Sigmoid colon (tissue), 6 donors: ENCODE measurements at regions not wholly inside any gene's neighbourhood (a gene's known extent, or its start where the extent isn't known, plus 50 kb on each side); places are given as distances from the start of the nearest gene placed in this dataset.
"Not testable (repeated sequence)": the region's sequence is repeated elsewhere in the genome, so short reads cannot be mapped to it uniquely, and the experiment has no call there.

ENCODE experiments used
- DNase-seq: peaks from one replicate; pipeline ENCODE4 v3.0.0-alpha.2; 2019
- H3K27ac ChIP-seq, 4 donors: fragments of 200-600 bp; sonication (generic); one replicate each; pipeline ENCODE4 v1.5.1; 2016 to 2019; ENCODE audit warnings: mild to moderate bottlenecking in 1 of 4
- H3K27me3 ChIP-seq, 3 donors: fragments of 200-600 bp; sonication (generic); one replicate each; pipeline ENCODE4 v1.5.1; 2019; ENCODE audit warnings: mild to moderate bottlenecking in 1 of 3
- H3K36me3 ChIP-seq, 4 donors: fragments of 200-600 bp; sonication (generic); one replicate each; pipeline ENCODE4 v1.5.1; 2016 to 2019
- H3K4me1 ChIP-seq, 4 donors: fragments of 200-600 bp; sonication (generic); one replicate each; pipeline ENCODE4 v1.5.1; 2017 to 2019
- H3K4me3 ChIP-seq, 4 donors: fragments of 200-600 bp; sonication (generic); one replicate each; pipeline ENCODE4 v1.5.1; 2017 to 2019; ENCODE audit warnings: mild to moderate bottlenecking in 2 of 4, moderate library complexity in 1 of 4
- H3K9me3 ChIP-seq, 4 donors: fragments of 200-600 bp in 3 of 4; sonication (generic) in 3 of 4; one replicate each; pipeline versions ENCODE4 v1.5.1 to v1.6.1; 2013 to 2019
- EP300 ChIP-seq, 4 donors: sonication (generic); formaldehyde crosslinking; IDR thresholded peaks; one replicate each; pipeline ENCODE4 v1.6.1; 2017; ENCODE audit warnings: antibody characterized with exemption in 4 of 4
- POLR2A ChIP-seq, 2 donors: fragments of 450-650 bp; IDR thresholded peaks; one replicate each; pipeline ENCODE4 v1.6.1; 2016; ENCODE audit warnings: antibody characterized with exemption in 2 of 2, mild to moderate bottlenecking in 2 of 2, moderate library complexity in 2 of 2
- POLR2AphosphoS5 ChIP-seq, 4 donors: sonication (generic); formaldehyde crosslinking; IDR thresholded peaks; one replicate each; pipeline ENCODE4 v1.6.1; 2017; ENCODE audit warnings: antibody characterized with exemption in 4 of 4
- WGBS, 2 donors: extraction: QIAGEN DNeasy Blood & Tissue Kit; methylation state at CpG; one replicate each; pipeline ENCODE4 v1.1.7; 2013; 5-methylcytosine and 5-hydroxymethylcytosine counted together
- intact Hi-C: fragments of 100-400 bp; cut with DNase I; formaldehyde crosslinking; loops from one replicate; pipeline ENCODE4 v1.15.1; 2023
- TF ChIP-seq, protein P1 (sequence below), 4 experiments: fragments of 450-650 bp in 3 of 4; fragments of 200-600 bp in 1 of 4; IDR thresholded peaks; one replicate each; pipeline ENCODE4 v1.5.1; 2016 to 2019; ENCODE audit warnings: antibody characterized with exemption in 4 of 4, mild to moderate bottlenecking in 3 of 4, moderate library complexity in 2 of 4
- donor health status: healthy with polysubstance abuse.
- donor health status: healthy.

DNA sequence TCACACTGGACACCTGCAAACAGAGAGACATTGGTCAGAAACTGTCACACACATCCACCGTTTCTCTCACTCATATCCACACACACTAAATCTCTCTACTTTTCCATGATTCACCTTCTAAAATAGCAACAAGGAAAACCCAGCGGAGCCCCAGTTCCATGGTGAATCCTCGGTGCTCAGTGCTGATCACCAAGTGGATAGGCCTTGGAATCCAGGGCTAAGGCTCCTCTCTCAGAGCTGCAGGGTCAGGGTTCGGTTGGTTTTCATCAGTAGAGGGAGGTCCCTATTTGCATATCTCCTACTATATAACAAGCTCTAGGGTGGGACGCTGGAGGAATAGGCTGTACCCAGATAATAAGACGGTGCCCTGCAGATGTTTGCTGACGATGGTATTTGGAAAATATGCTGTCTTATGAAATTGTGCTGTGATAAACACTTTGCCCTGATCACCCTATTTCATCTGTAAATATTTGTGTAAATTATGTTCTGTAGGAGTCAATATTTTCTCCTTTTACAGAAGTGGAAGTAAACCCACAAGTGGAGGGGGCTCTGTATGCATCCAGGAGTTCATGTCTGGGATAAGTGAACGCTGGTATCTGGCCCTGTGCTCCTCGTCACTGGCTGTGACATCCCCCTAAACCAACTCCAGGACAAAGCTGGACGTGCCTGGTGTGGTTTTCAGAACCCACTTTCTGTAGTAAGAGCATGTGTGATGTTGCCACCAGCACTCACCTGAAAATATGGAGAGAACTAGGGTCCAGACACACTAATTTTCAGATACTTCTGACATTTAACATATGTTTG, 709.2 kb downstream of the TMEM121 start:
- intact Hi-C loops = no loop called here
- no peaks in the 10 kb centered on the region for H3K36me3 ChIP-seq
- no peak for TF ChIP-seq EP300 (IDR thresholded peaks at IDR 0.05)
- no peaks in the 10 kb centered on the region for H3K4me1 ChIP-seq
- H3K9me3 ChIP-seq = no peaks in the 10 kb centered on the region
- H3K4me3 ChIP-seq = no peak overlapping the region
- no peak overlapping the region for H3K27ac ChIP-seq
- WGBS, 2 donors = 67 to 70% methylated on average over 10 of the region's 10 CpGs
- no peak for DNase-seq
- peaks cover 0 to 15% (median 0%) of the 10 kb centered on the region in 3 donors for H3K27me3 ChIP-seq

DNA sequence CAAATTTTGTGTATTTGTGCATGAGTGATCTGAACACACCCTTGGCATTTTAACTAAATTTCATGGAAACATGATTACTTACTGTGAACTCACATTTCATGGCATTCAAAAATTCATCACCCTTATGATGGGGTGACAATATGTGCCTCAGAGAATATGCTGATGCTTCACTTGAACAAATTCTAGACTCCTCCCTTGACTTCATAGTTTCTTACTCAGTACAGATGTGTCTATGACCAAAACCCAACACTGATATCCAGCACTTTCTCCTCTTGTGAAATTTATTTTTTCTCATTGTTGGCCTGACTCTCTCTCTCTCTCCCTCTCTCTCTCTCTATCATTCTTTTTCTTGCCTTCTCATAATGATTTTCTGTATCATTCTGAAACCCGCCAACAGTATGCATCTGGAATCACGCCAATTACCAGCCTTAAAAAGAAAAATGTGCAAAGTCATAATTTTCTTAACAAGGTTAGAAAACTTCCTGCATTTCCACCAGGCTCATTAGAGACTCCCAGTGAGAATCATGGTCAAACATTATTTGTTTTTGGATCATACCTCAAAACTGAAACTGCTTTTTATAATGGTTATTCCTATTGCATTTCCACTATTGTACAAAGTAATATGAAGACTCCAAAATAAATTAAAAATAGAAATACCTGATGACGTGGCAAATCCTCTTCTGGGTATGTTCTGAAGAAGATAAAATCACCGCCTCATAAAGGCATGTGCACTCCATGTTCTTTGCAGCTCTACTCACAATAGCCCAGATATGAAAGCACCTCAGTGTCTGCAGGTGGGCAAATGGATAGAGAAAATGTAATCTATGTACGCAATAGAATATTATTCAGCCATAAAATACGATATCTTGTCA, 722.2 kb downstream of the TMEM121 start:
- no peak for TF ChIP-seq POLR2AphosphoS5 (IDR thresholded peaks at IDR 0.05)
- TF ChIP-seq POLR2A (IDR thresholded peaks at IDR 0.05) = no peak
- no peak for TF ChIP-seq EP300 (IDR thresholded peaks at IDR 0.05)
- TF ChIP-seq, protein P1, sequence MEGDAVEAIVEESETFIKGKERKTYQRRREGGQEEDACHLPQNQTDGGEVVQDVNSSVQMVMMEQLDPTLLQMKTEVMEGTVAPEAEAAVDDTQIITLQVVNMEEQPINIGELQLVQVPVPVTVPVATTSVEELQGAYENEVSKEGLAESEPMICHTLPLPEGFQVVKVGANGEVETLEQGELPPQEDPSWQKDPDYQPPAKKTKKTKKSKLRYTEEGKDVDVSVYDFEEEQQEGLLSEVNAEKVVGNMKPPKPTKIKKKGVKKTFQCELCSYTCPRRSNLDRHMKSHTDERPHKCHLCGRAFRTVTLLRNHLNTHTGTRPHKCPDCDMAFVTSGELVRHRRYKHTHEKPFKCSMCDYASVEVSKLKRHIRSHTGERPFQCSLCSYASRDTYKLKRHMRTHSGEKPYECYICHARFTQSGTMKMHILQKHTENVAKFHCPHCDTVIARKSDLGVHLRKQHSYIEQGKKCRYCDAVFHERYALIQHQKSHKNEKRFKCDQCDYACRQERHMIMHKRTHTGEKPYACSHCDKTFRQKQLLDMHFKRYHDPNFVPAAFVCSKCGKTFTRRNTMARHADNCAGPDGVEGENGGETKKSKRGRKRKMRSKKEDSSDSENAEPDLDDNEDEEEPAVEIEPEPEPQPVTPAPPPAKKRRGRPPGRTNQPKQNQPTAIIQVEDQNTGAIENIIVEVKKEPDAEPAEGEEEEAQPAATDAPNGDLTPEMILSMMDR (IDR thresholded peaks at IDR 0.05) = no peak
- Histone ChIP-seq H3K36me3 (no peaks in the 10 kb centered on the region), H3K4me1 (no peaks in the 10 kb centered on the region), H3K4me3 (no peak overlapping the region), H3K27me3 (no peaks in the 10 kb centered on the region), H3K27ac (no peak overlapping the region), H3K9me3 (no peaks in the 10 kb centered on the region)
- DNase-seq = no peak
- intact Hi-C loops = no loop called here
- WGBS, 2 donors = 34 to 39% methylated on average over 6 of the region's 6 CpGs

DNA sequence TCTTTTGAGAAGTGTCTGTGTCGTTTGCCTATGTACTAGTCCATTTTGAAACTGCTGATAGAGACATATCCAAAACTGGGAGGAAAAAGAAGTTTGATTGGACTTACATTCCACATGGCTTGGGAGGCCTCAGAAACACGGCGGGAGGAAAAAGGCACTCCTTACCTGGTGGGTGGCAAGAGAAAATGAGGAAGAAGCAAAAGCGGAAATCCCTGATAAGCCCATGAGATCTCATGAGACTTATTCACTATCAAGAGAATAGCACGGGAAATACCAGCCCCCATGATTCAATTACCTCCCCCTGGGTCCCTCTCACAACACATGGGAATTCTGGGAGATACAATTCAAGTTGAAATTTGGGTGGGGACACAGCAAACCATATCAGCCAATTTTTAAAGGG, 727.6 kb downstream of the TMEM121 start:
- H3K4me1 ChIP-seq, H3K27ac ChIP-seq, H3K27me3 ChIP-seq, H3K9me3 ChIP-seq, H3K4me3 ChIP-seq, DNase-seq, intact Hi-C loops, H3K36me3 ChIP-seq: not testable (repeated sequence)
- 52 to 61% methylated on average over 5 of the region's 5 CpGs for WGBS, 2 donors

DNA sequence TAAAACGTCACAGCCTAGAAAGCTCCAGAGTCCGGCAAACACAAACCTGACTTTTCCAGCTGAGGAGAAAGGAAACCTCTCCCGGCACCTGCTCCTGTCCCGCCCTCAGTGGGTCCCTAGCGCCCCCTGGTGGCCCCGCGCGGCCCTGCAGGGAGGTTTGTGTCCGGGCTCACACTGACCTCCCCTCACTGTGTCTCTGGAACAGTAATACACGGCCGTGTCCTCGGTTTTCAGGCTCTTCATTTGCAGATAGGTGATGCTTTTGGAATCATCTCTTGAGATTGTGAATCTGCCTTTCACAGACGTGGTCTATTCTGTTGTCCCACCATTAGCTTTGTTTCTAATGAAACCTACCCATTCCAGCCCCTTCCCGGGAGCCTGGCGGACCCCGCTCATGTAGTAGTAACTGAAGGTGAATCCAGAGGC, 731.2 kb downstream of the TMEM121 start:
- H3K4me3 ChIP-seq, DNase-seq, H3K4me1 ChIP-seq, H3K27me3 ChIP-seq, intact Hi-C loops, H3K27ac ChIP-seq, H3K36me3 ChIP-seq, H3K9me3 ChIP-seq: not testable (repeated sequence)
- 24 to 35% methylated on average over 16 of the region's 16 CpGs for WGBS, 2 donors

DNA sequence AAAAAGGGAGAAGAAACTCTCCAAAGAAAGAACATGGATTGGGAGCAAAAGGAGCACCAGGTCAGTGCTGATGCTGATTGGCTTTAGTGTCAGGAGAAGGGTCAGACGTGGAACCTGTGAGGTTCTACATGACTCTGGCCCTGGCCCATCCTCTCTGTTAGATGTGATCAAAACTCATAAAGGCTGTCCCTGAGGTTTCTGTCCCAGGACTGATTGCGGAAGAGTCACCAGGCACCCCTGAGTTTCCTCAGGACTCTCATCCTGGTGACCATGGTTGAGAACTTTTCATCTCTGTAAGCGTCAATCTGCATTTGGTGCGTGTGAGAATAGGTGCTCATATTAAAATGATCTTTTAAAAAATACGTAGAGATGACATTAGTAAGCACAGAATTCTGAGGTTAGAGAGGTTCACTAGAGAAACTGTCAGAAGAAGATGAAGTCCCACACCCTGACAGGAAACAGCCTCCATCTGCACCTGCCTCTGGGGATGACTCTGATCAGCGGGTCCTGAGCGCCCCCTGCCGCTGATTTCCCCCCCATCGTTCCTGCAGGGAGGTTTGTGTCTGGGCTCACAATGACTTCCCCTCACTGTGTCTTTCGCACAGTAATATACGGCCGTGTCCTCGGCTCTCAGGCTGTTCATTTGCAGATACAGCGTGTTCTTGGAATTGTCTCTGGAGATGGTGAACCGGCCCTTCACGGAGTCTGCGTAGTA, 741.8 kb downstream of the TMEM121 start:
- intact Hi-C loops = no loop called here
- H3K9me3 ChIP-seq = no peaks in the 10 kb centered on the region
- no peak overlapping the region for H3K27ac ChIP-seq
- 38 to 51% methylated on average over 17 of the region's 17 CpGs for WGBS, 2 donors
- H3K36me3 ChIP-seq = no peaks in the 10 kb centered on the region
- no peaks in the 10 kb centered on the region for H3K4me1 ChIP-seq
- TF ChIP-seq POLR2AphosphoS5 (IDR thresholded peaks at IDR 0.05) = no peak
- TF ChIP-seq EP300 (IDR thresholded peaks at IDR 0.05) = no peak
- TF ChIP-seq POLR2A (IDR thresholded peaks at IDR 0.05) = no peak
- TF ChIP-seq, protein P1 (IDR thresholded peaks at IDR 0.05) = no peak
- no peak for DNase-seq
- H3K27me3 ChIP-seq = peaks cover 0 to 3% (median 0%) of the 10 kb centered on the region in 3 donors
- H3K4me3 ChIP-seq = no peak overlapping the region

DNA sequence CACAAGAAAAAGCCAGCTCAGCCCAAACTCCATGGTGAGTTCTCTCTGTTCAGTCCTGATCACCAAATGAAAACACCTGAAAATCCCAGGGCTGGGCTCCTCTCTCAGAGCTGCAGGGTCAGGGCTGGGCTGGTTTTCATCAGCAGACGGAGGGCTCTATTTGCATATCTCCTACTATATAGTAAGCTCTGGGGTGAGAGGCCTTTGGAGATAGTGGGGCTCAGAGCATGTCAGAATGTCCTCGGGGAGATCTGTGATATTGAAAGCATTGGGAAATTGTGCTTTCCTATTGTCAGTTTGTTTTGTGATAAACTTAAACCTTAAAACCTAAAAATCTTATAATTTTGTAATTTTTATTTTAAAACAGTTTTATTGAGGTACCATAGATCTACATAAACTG, 742.6 kb downstream of the TMEM121 start:
- intact Hi-C loops = no loop called here
- WGBS, 2 donors = 57 to 60% methylated on average over 2 of the region's 2 CpGs
- H3K27me3 ChIP-seq = peaks cover 0 to 3% (median 0%) of the 10 kb centered on the region in 3 donors
- no peak overlapping the region for H3K27ac ChIP-seq
- no peak overlapping the region for H3K4me3 ChIP-seq
- no peak for TF ChIP-seq EP300 (IDR thresholded peaks at IDR 0.05)
- TF ChIP-seq, protein P1 (IDR thresholded peaks at IDR 0.05) = no peak
- no peak for TF ChIP-seq POLR2A (IDR thresholded peaks at IDR 0.05)
- TF ChIP-seq POLR2AphosphoS5 (IDR thresholded peaks at IDR 0.05) = no peak
- no peaks in the 10 kb centered on the region for H3K9me3 ChIP-seq
- no peaks in the 10 kb centered on the region for H3K36me3 ChIP-seq
- DNase-seq = no peak
- H3K4me1 ChIP-seq = no peaks in the 10 kb centered on the region
